HG03159 (cell line): ENCODE measurements at regions not wholly inside any gene's neighbourhood (a gene's known extent, or its start where the extent isn't known, plus 50 kb on each side); places are given as distances from the start of the nearest gene placed in this dataset.

ENCODE experiments used
- ATAC-seq: cut with Tn5 transposase; IDR thresholded peaks from one replicate; pipeline ENCODE4 v1.9.1; 2021; ENCODE audit warnings: mild to moderate bottlenecking, moderate library complexity; ENCODE audit not compliant: unreplicated experiment

- ATAC-seq, result peak; percentile 66
These were observed 835.4 kb downstream of the MAFB start for GRCh38 chr20:39853636-39854035.

- no peak for ATAC-seq
These were observed 836.0 kb downstream of the MAFB start for GRCh38 chr20:39853050-39853449.

- ATAC-seq, result no peak
These were observed 837.6 kb downstream of the MAFB start for GRCh38 chr20:39851459-39851858.

- ATAC-seq, result no peak
These were observed 838.2 kb downstream of the MAFB start for GRCh38 chr20:39850821-39851330.

GRCh38 chr20:39850246-39850645 is 838.8 kb downstream of the MAFB start:
- no peak for ATAC-seq

GRCh38 chr20:39849664-39850063 is 839.4 kb downstream of the MAFB start:
- no peak for ATAC-seq

GRCh38 chr20:39849171-39849570 is 839.9 kb downstream of the MAFB start:
- no peak for ATAC-seq

GRCh38 chr20:39839399-39840119 is 849.5 kb downstream of the MAFB start:
- ATAC-seq, result no peak

GRCh38 chr20:39837561-39837960 is 851.5 kb downstream of the MAFB start:
- ATAC-seq, result no peak

- no peak for ATAC-seq
These were observed 853.8 kb downstream of the MAFB start for GRCh38 chr20:39835130-39835842.

- ATAC-seq, result no peak
These were observed 858.1 kb downstream of the MAFB start for GRCh38 chr20:39830903-39831302.

GRCh38 chr20:39829661-39830060 is 859.4 kb downstream of the MAFB start:
- peak; percentile 89 for ATAC-seq

GRCh38 chr20:39829256-39829655 is 859.8 kb downstream of the MAFB start:
- ATAC-seq, result peak; percentile 30

GRCh38 chr20:39825950-39826349 is 863.1 kb downstream of the MAFB start:
- peak; percentile 58 for ATAC-seq

- no peak for ATAC-seq
These were observed 863.4 kb downstream of the DHX35 start for GRCh38 chr20:39825524-39825923.

GRCh38 chr20:39823224-39823623 is 861.1 kb downstream of the DHX35 start:
- no peak for ATAC-seq

GRCh38 chr20:39822667-39823066 is 860.5 kb downstream of the DHX35 start:
- no peak for ATAC-seq

- ATAC-seq, result no peak
These were observed 851.2 kb downstream of the DHX35 start for GRCh38 chr20:39813190-39813829.

GRCh38 chr20:39812116-39812515 is 850.0 kb downstream of the DHX35 start:
- ATAC-seq, result no peak

- ATAC-seq, result no peak
These were observed 848.2 kb downstream of the DHX35 start for GRCh38 chr20:39810309-39810708.

GRCh38 chr20:39808613-39809012 is 846.5 kb downstream of the DHX35 start:
- no peak for ATAC-seq

GRCh38 chr20:39800548-39800947 is 838.4 kb downstream of the DHX35 start:
- peak; percentile 61 for ATAC-seq
